BJ (cell line): ENCODE measurements at regions not wholly inside any gene's neighbourhood (a gene's known extent, or its start where the extent isn't known, plus 50 kb on each side); places are given as distances from the start of the nearest gene placed in this dataset.

Source experiments
- CTCF ChIA-PET: fragments of 350-600 bp; formaldehyde crosslinking; extraction: SDS; loops from one replicate; lab custom pipeline; 2021; ENCODE audit warnings: antibody characterized with exemption, inconsistent platforms; lab: Yijun Ruan, JAX
- POLR2A ChIA-PET: fragments of 300-600 bp; sonication (Branson Sonifier 250); formaldehyde crosslinking; extraction: SDS; loops from one replicate; lab custom pipeline; 2021; ENCODE audit warnings: antibody characterized with exemption; lab: Charles Lee
- DNase-seq: peaks from one replicate; pipeline ENCODE4 v3.0.0-alpha.2; 2011; ENCODE audit warnings: low read depth
- H3K27me3 ChIP-seq: 2 replicates; pipeline ENCODE4 v1.6.0; 2011; ENCODE audit warnings: low read length; ENCODE audit not compliant: control insufficient read depth, insufficient read depth
- H3K36me3 ChIP-seq: 2 replicates; pipeline ENCODE4 v1.5.1; 2011; ENCODE audit warnings: low read length; ENCODE audit not compliant: control insufficient read depth, insufficient read depth
- H3K4me3 ChIP-seq: 2 replicates; pipeline ENCODE4 v1.5.1; 2011; ENCODE audit warnings: low read depth, mild to moderate bottlenecking, control low read depth, low read length
- TF ChIP-seq, protein P1 (sequence below): IDR thresholded peaks from 2 replicates; pipeline ENCODE4 v1.5.1; 2011; ENCODE audit warnings: low read depth, mild to moderate bottlenecking, control low read depth, inconsistent platforms, low read length, moderate library complexity; ENCODE audit not compliant: insufficient read depth

DNA sequence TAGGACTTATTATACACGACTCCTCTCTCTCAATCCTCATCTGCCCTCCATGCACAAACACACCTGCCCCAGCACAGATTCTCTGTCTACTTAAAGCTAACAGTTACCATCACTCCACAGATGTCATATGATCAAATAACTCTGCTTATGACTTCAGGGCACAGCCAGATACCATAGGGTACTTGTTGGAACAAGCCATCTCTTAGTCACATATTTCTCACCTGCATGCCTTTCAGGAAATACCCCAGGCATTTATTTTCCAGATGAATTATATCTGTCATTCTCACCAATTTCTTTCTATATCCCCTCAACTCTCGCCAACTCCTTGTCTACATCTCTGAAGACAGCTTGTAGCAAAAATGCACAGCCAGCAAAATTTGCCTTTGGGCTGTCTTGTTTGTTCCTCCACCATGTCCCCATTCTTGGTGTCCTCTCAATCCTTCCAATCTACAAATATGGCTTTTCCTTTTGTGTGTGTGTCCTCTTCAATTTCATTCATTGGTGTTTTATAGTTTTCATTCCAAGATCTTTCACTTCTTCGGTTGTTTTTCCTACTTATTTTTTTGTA, 353.9 kb upstream of the CAMK1G start:
- ChIA-PET CTCF (interaction anchor here (1.1 kb wide), 2 partner anchors 20 to 26 kb away, joined by 3 to 6 read pairs; no protein-coding TSS in a partner anchor), POLR2A (no interaction called here)
- Histone ChIP-seq H3K36me3 (no peaks in the 10 kb centered on the region), H3K4me3 (no peak overlapping the region), H3K27me3 (no peaks in the 10 kb centered on the region; the same call in 1 of the 2 replicates)
- DNase-seq = no peak
- TF ChIP-seq, protein P1, sequence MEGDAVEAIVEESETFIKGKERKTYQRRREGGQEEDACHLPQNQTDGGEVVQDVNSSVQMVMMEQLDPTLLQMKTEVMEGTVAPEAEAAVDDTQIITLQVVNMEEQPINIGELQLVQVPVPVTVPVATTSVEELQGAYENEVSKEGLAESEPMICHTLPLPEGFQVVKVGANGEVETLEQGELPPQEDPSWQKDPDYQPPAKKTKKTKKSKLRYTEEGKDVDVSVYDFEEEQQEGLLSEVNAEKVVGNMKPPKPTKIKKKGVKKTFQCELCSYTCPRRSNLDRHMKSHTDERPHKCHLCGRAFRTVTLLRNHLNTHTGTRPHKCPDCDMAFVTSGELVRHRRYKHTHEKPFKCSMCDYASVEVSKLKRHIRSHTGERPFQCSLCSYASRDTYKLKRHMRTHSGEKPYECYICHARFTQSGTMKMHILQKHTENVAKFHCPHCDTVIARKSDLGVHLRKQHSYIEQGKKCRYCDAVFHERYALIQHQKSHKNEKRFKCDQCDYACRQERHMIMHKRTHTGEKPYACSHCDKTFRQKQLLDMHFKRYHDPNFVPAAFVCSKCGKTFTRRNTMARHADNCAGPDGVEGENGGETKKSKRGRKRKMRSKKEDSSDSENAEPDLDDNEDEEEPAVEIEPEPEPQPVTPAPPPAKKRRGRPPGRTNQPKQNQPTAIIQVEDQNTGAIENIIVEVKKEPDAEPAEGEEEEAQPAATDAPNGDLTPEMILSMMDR = no peak

DNA sequence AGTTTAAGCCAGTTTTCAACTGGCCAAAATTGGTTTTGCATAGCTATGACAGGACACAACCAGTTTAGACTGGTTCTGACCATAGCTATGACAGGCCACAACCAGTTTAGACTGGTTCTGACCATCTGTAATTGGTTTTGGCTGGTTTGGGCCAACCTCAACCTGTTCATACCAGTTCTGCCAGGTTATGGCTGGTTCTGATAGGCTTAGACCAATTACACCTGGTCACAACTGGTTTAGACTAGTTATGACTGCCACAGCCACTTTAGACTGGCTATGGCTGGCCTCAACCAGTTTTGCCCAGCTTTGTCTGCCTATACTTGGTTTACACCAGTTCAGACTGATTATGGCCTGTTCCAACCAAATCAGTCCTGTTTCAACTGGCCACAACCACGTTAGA, 353.2 kb upstream of the CAMK1G start:
- CTCF ChIA-PET = interaction anchor here (1.1 kb wide), 1 partner anchor 19 kb away, joined by 3 read pairs; no protein-coding TSS in a partner anchor
- TF ChIP-seq, protein P1 = no peak

GRCh38 chr1:209231476-209232156, 351.9 kb upstream of the CAMK1G start:
- no peak for DNase-seq
- Histone ChIP-seq H3K36me3 (no peaks in the 10 kb centered on the region), H3K4me3 (no peak overlapping the region), H3K27me3 (no peaks in the 10 kb centered on the region; the same call in 1 of the 2 replicates)
- ChIA-PET POLR2A (no interaction called here), CTCF (no interaction called here)
- TF ChIP-seq, protein P1 = no peak

More for the DNA sequence above, 353.2 kb upstream of the CAMK1G start:
- DNase-seq = no peak
- Histone ChIP-seq H3K36me3 (no peaks in the 10 kb centered on the region), H3K27me3 (no peaks in the 10 kb centered on the region; the same call in 1 of the 2 replicates), H3K4me3 (no peak overlapping the region)
- POLR2A ChIA-PET = no interaction called here

DNA sequence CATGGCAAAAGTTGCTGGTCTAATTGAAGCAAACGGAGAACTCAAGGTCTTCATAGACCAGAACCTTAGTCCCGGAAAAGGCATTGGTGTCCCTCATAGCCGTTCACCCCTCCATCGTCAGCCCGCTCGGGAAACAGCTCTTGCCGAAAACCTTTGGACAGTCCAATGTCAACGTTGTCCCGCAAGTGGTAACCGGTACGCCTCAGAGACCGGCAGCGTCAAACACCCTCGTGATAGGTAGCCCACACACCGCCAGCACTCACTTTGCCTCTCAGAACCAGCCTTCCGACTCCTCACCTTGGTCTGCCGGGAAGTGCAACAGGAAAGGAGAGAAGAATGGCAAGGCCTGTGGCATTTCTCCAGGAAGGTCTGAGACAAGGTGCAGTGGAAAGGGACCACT, 351.3 kb upstream of the CAMK1G start:
- H3K4me3 ChIP-seq = no peak overlapping the region
- DNase-seq = no peak
- POLR2A ChIA-PET = no interaction called here
- CTCF ChIA-PET = no interaction called here
- no peaks in the 10 kb centered on the region for H3K36me3 ChIP-seq
- TF ChIP-seq, protein P1 = no peak
- H3K27me3 ChIP-seq = no peaks in the 10 kb centered on the region; the same call in 1 of the 2 replicates

DNA sequence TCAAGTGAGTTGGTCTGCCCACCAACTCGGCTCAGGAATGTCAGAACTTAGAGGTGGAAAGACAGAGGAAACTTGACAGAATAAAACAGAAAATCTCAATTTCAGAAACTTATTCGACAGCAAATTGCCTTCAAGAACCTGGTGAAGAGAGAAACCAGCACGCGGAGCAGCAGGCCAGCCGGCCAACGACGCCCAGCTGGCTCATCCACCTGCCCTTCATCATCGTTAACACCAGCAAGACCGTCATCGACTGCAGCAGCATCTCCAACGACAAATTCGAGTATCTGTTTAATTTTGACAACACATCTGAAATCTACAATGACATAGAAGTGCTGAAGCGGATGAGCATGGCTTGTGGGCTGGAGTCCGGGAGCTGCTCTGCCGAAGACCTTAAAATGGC, 350.8 kb upstream of the CAMK1G start:
- POLR2A ChIA-PET = no interaction called here

More for the DNA sequence above, 350.8 kb upstream of the CAMK1G start:
- TF ChIP-seq, protein P1 = no peak
- CTCF ChIA-PET = no interaction called here
- H3K36me3 ChIP-seq = no peaks in the 10 kb centered on the region
- no peaks in the 10 kb centered on the region; the same call in 1 of the 2 replicates for H3K27me3 ChIP-seq
- DNase-seq = no peak
- H3K4me3 ChIP-seq = no peak overlapping the region
